ENCODE measurements at regions not wholly inside any gene's neighbourhood (a gene's known extent, or its start where the extent isn't known, plus 50 kb on each side); places are given as distances from the start of the nearest gene placed in this dataset.

- Histone ChIP-seq H3K27ac (no peak overlapping the region), H3K27me3 (no peaks in the 10 kb centered on the region), H3K9me3 (no peaks in the 10 kb centered on the region), H3K36me3 (no peaks in the 10 kb centered on the region), H3K4me3 (no peak overlapping the region), H3K4me1 (no peaks in the 10 kb centered on the region)
- intact Hi-C loops (cut with DNase I; ENCODE audit: low total_unique reads) = no loop called here
- no peak for TF ChIP-seq POLR2A (IDR thresholded peaks at IDR 0.05)
- TF ChIP-seq CTCF (IDR thresholded peaks at IDR 0.05) = no peak
- TF ChIP-seq POLR2AphosphoS5 (IDR thresholded peaks at IDR 0.05) = no peak
- no peak for DNase-seq (ENCODE audit: low spot score in 2 of 2)
Measured at GRCh38 chr10:21405981-21406380, 119.5 kb downstream of the SKIDA1 start.

GRCh38 chr10:21403256-21404015 is 122.0 kb downstream of the SKIDA1 start:
- intact Hi-C loops (cut with DNase I; ENCODE audit: low total_unique reads) = no loop called here
- no peaks in the 10 kb centered on the region for H3K9me3 ChIP-seq
- H3K27ac ChIP-seq = no peak overlapping the region
- no peaks in the 10 kb centered on the region for H3K4me1 ChIP-seq
- no peak overlapping the region for H3K4me3 ChIP-seq
- H3K36me3 ChIP-seq = no peaks in the 10 kb centered on the region
- H3K27me3 ChIP-seq = no peaks in the 10 kb centered on the region
- TF ChIP-seq POLR2A (IDR thresholded peaks at IDR 0.05) = no peak
- TF ChIP-seq CTCF (IDR thresholded peaks at IDR 0.05) = no peak
- no peak for TF ChIP-seq POLR2AphosphoS5 (IDR thresholded peaks at IDR 0.05)
- no peak for DNase-seq (ENCODE audit: low spot score in 2 of 2)

GRCh38 chr10:21402606-21403083 is 122.8 kb downstream of the SKIDA1 start:
- Histone ChIP-seq H3K4me1 (no peaks in the 10 kb centered on the region), H3K36me3 (no peaks in the 10 kb centered on the region), H3K4me3 (no peak overlapping the region), H3K27me3 (no peaks in the 10 kb centered on the region), H3K9me3 (no peaks in the 10 kb centered on the region), H3K27ac (no peak overlapping the region)
- no peak for TF ChIP-seq CTCF (IDR thresholded peaks at IDR 0.05)
- TF ChIP-seq POLR2AphosphoS5 (IDR thresholded peaks at IDR 0.05) = no peak
- no peak for TF ChIP-seq POLR2A (IDR thresholded peaks at IDR 0.05)
- no peak for DNase-seq (ENCODE audit: low spot score in 2 of 2)
- intact Hi-C loops (cut with DNase I; ENCODE audit: low total_unique reads) = no loop called here

- intact Hi-C loops (cut with DNase I; ENCODE audit: low total_unique reads) = no loop called here
Measured at GRCh38 chr10:21401196-21401595, 124.3 kb downstream of the SKIDA1 start.

More at GRCh38 chr10:21401196-21401595, 124.3 kb downstream of the SKIDA1 start:
- DNase-seq (ENCODE audit: low spot score in 2 of 2) = no peak
- Histone ChIP-seq H3K27ac (no peak overlapping the region), H3K4me1 (no peaks in the 10 kb centered on the region), H3K27me3 (no peaks in the 10 kb centered on the region), H3K9me3 (no peaks in the 10 kb centered on the region), H3K36me3 (no peaks in the 10 kb centered on the region), H3K4me3 (no peak overlapping the region)
- TF ChIP-seq POLR2AphosphoS5 (IDR thresholded peaks at IDR 0.05) (no peak), CTCF (IDR thresholded peaks at IDR 0.05) (no peak), POLR2A (IDR thresholded peaks at IDR 0.05) (no peak)

Measured in breast epithelium (tissue), 4 donors.